IMR-90 (cell line): ENCODE measurements at regions not wholly inside any gene's neighbourhood (a gene's known extent, or its start where the extent isn't known, plus 50 kb on each side); places are given as distances from the start of the nearest gene placed in this dataset.

Source experiments
- ATAC-seq: fragments of 200-7000 bp; cut with Tn5 transposase; 2 replicates; pipeline ENCODE4 v1.9.1; 2020; ENCODE audit warnings: low read depth, mild to moderate bottlenecking, moderate library complexity
- BruUV-seq: library from RNA; stranded (reverse); fragments of 400-500 nt; replicated peaks from 2 replicates; lab custom pipeline; 2021; lab: Mats Ljungman, UMichigan
- CTCF ChIA-PET: fragments of 300-600 bp; formaldehyde crosslinking; extraction: SDS; loops from one replicate; lab custom pipeline; 2021; ENCODE audit warnings: antibody characterized with exemption; lab: Yijun Ruan, JAX
- POLR2A ChIA-PET: fragments of 300-600 bp; sonication (Branson Sonifier 250); formaldehyde crosslinking; loops from one replicate; lab custom pipeline; 2022; ENCODE audit warnings: antibody characterized with exemption; ENCODE audit not compliant: unreplicated experiment; lab: Charles Lee
- DNase-seq: peaks from one replicate; pipeline ENCODE4 v3.0.0; 2013
- H2AFZ ChIP-seq: replicated peaks from 2 replicates; pipeline ENCODE3; 2013; ENCODE audit warnings: low read length, mild to moderate bottlenecking; ENCODE audit not compliant: poor library complexity
- H2AK5ac ChIP-seq: 2 replicates; pipeline ENCODE4 v1.6.1; 2013; ENCODE audit warnings: low read depth, low read length, inconsistent platforms
- H2AK9ac ChIP-seq: replicated peaks from 2 replicates; pipeline ENCODE3; 2013; ENCODE audit warnings: mild to moderate bottlenecking, low read depth, low read length, moderate library complexity; ENCODE audit not compliant: poor library complexity
- H2BK120ac ChIP-seq: 2 replicates; pipeline ENCODE4 v1.6.1; 2013; ENCODE audit warnings: low read depth, low read length, inconsistent platforms
- H2BK15ac ChIP-seq: 3 replicates; pipeline ENCODE4 v1.6.1; 2013; ENCODE audit warnings: low read depth, low read length, inconsistent platforms
- H2BK20ac ChIP-seq: 2 replicates; pipeline ENCODE4 v1.6.1; 2013; ENCODE audit warnings: low read depth, mild to moderate bottlenecking, inconsistent platforms, low read length, moderate library complexity
- H2BK5ac ChIP-seq: 2 replicates; pipeline ENCODE4 v1.6.1; 2013; ENCODE audit warnings: mild to moderate bottlenecking, low read depth, low read length, inconsistent platforms; ENCODE audit not compliant: poor library complexity, severe bottlenecking
- H3K14ac ChIP-seq: replicated peaks from 2 replicates; pipeline ENCODE4 v1.6.1; 2013; ENCODE audit warnings: low read depth, low read length, inconsistent platforms
- H3K18ac ChIP-seq: 2 replicates; pipeline ENCODE4 v1.6.1; 2013; ENCODE audit warnings: low read depth, low read length, control low read depth
- H3K23ac ChIP-seq: 2 replicates; pipeline ENCODE4 v1.6.1; 2013; ENCODE audit warnings: low read depth, low read length, inconsistent platforms
- H3K27ac ChIP-seq: 2 replicates; pipeline ENCODE4 v1.5.1; 2013; ENCODE audit warnings: mild to moderate bottlenecking, control low read depth, low read length; ENCODE audit not compliant: insufficient read depth
- H3K27me3 ChIP-seq: 2 replicates; pipeline ENCODE4 v1.6.1; 2013; ENCODE audit warnings: low read length; ENCODE audit not compliant: control insufficient read depth, insufficient read depth
- H3K36me3 ChIP-seq: 2 replicates; pipeline ENCODE4 v1.6.1; 2013; ENCODE audit warnings: low read length, mixed read lengths; ENCODE audit not compliant: control insufficient read depth, insufficient read depth
- H3K4ac ChIP-seq: 2 replicates; pipeline ENCODE4 v1.6.1; 2013; ENCODE audit warnings: low read depth, low read length, inconsistent platforms
- H3K4me1 ChIP-seq: 2 replicates; pipeline ENCODE4 v1.6.1; 2013; ENCODE audit warnings: low read length, mixed read lengths; ENCODE audit not compliant: control insufficient read depth, insufficient read depth
- H3K4me2 ChIP-seq: 2 replicates; pipeline ENCODE4 v1.6.1; 2013; ENCODE audit warnings: low read depth, mild to moderate bottlenecking, control low read depth, low read length, moderate library complexity
- H3K4me3 ChIP-seq: 2 replicates; pipeline ENCODE4 v1.5.1; 2013; ENCODE audit warnings: low read depth, mild to moderate bottlenecking, control low read depth, low read length, moderate library complexity; ENCODE audit not compliant: insufficient read depth
- H3K56ac ChIP-seq: 2 replicates; pipeline ENCODE4 v1.6.1; 2013; ENCODE audit warnings: low read length, inconsistent platforms; ENCODE audit not compliant: insufficient read depth; ENCODE audit errors: extremely low read depth
- H3K79me1 ChIP-seq, 2 experiments: 2 replicates each; pipeline ENCODE4 v1.6.1; 2013; ENCODE audit warnings: low read length in 2 of 2, inconsistent platforms in 1 of 2, low read depth in 1 of 2
- H3K9ac ChIP-seq: 2 replicates; pipeline ENCODE4 v1.6.1; 2013; ENCODE audit warnings: low read depth, low read length, control low read depth
- H3K9me1 ChIP-seq: 2 replicates; pipeline ENCODE4 v1.6.1; 2013; ENCODE audit warnings: low read length, inconsistent platforms; ENCODE audit not compliant: insufficient read depth
- H3K9me3 ChIP-seq: 2 replicates; pipeline ENCODE4 v1.6.1; 2013; ENCODE audit warnings: low read length; ENCODE audit not compliant: control insufficient read depth, insufficient read depth
- H4K20me1 ChIP-seq: 2 replicates; pipeline ENCODE4 v1.6.1; 2013; ENCODE audit warnings: low read length, inconsistent platforms; ENCODE audit not compliant: insufficient read depth
- H4K5ac ChIP-seq: 2 replicates; pipeline ENCODE4 v1.6.1; 2013; ENCODE audit warnings: mild to moderate bottlenecking, low read depth, low read length, control low read depth
- H4K8ac ChIP-seq, 2 experiments: 2 replicates each; pipeline ENCODE4 v1.6.1; 2013; ENCODE audit warnings: low read depth in 2 of 2, low read length in 2 of 2, control low read depth in 1 of 2, inconsistent platforms in 1 of 2
- H4K91ac ChIP-seq: 2 replicates; pipeline ENCODE4 v1.6.1; 2013; ENCODE audit warnings: low read depth, low read length, inconsistent platforms; ENCODE audit not compliant: insufficient read depth
- BHLHE40 ChIP-seq: fragments of 150-350 bp; IDR thresholded peaks from 2 replicates; pipeline ENCODE4 v1.6.1; 2016; ENCODE audit warnings: mild to moderate bottlenecking, low read depth, low read length
- CEBPB ChIP-seq: IDR thresholded peaks from 2 replicates; pipeline ENCODE4 v1.6.1; 2012; ENCODE audit warnings: low read depth, low read length, improper control_type of control experiment
- CHD1 ChIP-seq: IDR thresholded peaks from 2 replicates; pipeline ENCODE4 v1.6.1; 2012; ENCODE audit warnings: low read depth, low read length, improper control_type of control experiment
- ELK1 ChIP-seq: fragments of 150-350 bp; IDR thresholded peaks from 2 replicates; pipeline ENCODE4 v1.6.1; 2016; ENCODE audit warnings: low read depth, mild to moderate bottlenecking, low read length, moderate library complexity, borderline replicate concordance
- FOS ChIP-seq: fragments of 150-350 bp; IDR thresholded peaks from 2 replicates; pipeline ENCODE4 v1.6.1; 2016; ENCODE audit warnings: low read depth, low read length
- MAZ ChIP-seq: IDR thresholded peaks from 2 replicates; pipeline ENCODE4 v1.6.1; 2012; ENCODE audit warnings: low read depth, mild to moderate bottlenecking, low read length, improper control_type of control experiment, moderate library complexity, borderline replicate concordance
- MXI1 ChIP-seq: IDR thresholded peaks from 2 replicates; pipeline ENCODE4 v1.6.1; 2012; ENCODE audit warnings: low read depth, mild to moderate bottlenecking, low read length, moderate library complexity, borderline replicate concordance
- NFE2L2 ChIP-seq: fragments of 150-350 bp; IDR thresholded peaks from 2 replicates; pipeline ENCODE4 v1.6.1; 2016; ENCODE audit warnings: low read depth, mild to moderate bottlenecking, low read length
- RCOR1 ChIP-seq: IDR thresholded peaks from 2 replicates; pipeline ENCODE4 v1.6.1; 2012; ENCODE audit warnings: mild to moderate bottlenecking, low read length, improper control_type of control experiment; ENCODE audit not compliant: insufficient replicate concordance
- RFX5 ChIP-seq: IDR thresholded peaks from 2 replicates; pipeline ENCODE4 v1.8.0; 2012; ENCODE audit warnings: low read depth, mild to moderate bottlenecking, low read length, moderate library complexity
- SMC3 ChIP-seq: fragments of 150-350 bp; IDR thresholded peaks from 2 replicates; pipeline ENCODE4 v1.6.1; 2016; ENCODE audit warnings: low read depth, mild to moderate bottlenecking, antibody characterized with exemption, low read length, moderate library complexity
- USF2 ChIP-seq: fragments of 150-350 bp; IDR thresholded peaks from 2 replicates; pipeline ENCODE4 v1.6.1; 2017; ENCODE audit warnings: mild to moderate bottlenecking, antibody characterized with exemption, low read length, low read depth
- WGBS, 2 experiments: methylation state at CpG; one replicate each; pipeline versions ENCODE4 v1.1.5 to v1.1.7; 2013; ENCODE audit warnings: missing lambda C conversion rate in 2 of 2; ENCODE audit not compliant: insufficient read length in 1 of 2; ENCODE audit errors: extremely low coverage in 2 of 2; 5-methylcytosine and 5-hydroxymethylcytosine counted together
- dilution Hi-C: fragments of 300-500 bp; cut with HindIII; formaldehyde crosslinking; loops from one replicate; pipeline ENCODE4 v1.14.3; 2018; ENCODE audit warnings: low sequenced_read_pairs; ENCODE audit not compliant: unreplicated experiment
- in situ Hi-C: fragments of 300-500 bp; cut with MboI; formaldehyde crosslinking; loops from 3 replicates; pipeline ENCODE4 v1.14.3; 2019; ENCODE audit warnings: low sequenced_read_pairs, inconsistent platforms, mixed read lengths
- intact Hi-C: fragments of 100-400 bp; cut with micrococcal nuclease; formaldehyde crosslinking; loops from 2 replicates; pipeline ENCODE4 v1.10.0; 2022
- TF ChIP-seq, protein P1 (sequence below): conservative IDR thresholded peaks from 2 replicates; pipeline ENCODE4 v1.5.1; 2012; ENCODE audit warnings: mild to moderate bottlenecking, low read depth, low read length, improper control_type of control experiment

GRCh38 chr11:116510166-116510565 lies 262.6 kb downstream of the BUD13 start:
- ATAC-seq = no peak

More at GRCh38 chr11:116510166-116510565, 262.6 kb downstream of the BUD13 start:
- no peak overlapping the region for H3K27ac ChIP-seq
- H3K4me3 ChIP-seq = no peak overlapping the region
- H4K91ac ChIP-seq = no peak overlapping the region
- H3K79me1 ChIP-seq = no peaks in the 10 kb centered on the region
- H3K36me3 ChIP-seq = no peaks in the 10 kb centered on the region
- H3K18ac ChIP-seq = no peak overlapping the region
- intact Hi-C loops = no loop called here
- dilution Hi-C loops = no loop called here
- H3K14ac ChIP-seq = no peak overlapping the region
- no peak for DNase-seq
- no peak overlapping the region for H3K4ac ChIP-seq
- no peak overlapping the region for H2AFZ ChIP-seq
- H2AK9ac ChIP-seq = peak overlapping the region; percentile 6
- in situ Hi-C loops = no loop called here
- H4K5ac ChIP-seq = no peak overlapping the region
- peaks cover 4% of the 10 kb centered on the region for H3K27me3 ChIP-seq
- H3K9me3 ChIP-seq = no peaks in the 10 kb centered on the region
- H2BK20ac ChIP-seq = no peak overlapping the region
- H2AK5ac ChIP-seq = no peak overlapping the region
- BruUV-seq = no TSS peak
- H2BK5ac ChIP-seq = no peak overlapping the region
- no peaks in the 10 kb centered on the region for H3K9me1 ChIP-seq
- ChIA-PET CTCF (interaction anchor here (0.7 kb wide), 1 partner anchor 16 kb away, joined by 3 read pairs; no protein-coding TSS in a partner anchor), POLR2A (no interaction called here)
- 57% methylated on average over 3 of the region's 4 CpGs; no CpG with 5 or more reads in 1 of the 2 experiments for WGBS, 2 experiments
- H3K4me2 ChIP-seq = no peak overlapping the region
- TF ChIP-seq NFE2L2 = no peak
- no peak for TF ChIP-seq USF2
- TF ChIP-seq MXI1 = no peak
- TF ChIP-seq RCOR1 = no peak
- no peak for TF ChIP-seq MAZ
- TF ChIP-seq BHLHE40 = no peak
- TF ChIP-seq, protein P1, sequence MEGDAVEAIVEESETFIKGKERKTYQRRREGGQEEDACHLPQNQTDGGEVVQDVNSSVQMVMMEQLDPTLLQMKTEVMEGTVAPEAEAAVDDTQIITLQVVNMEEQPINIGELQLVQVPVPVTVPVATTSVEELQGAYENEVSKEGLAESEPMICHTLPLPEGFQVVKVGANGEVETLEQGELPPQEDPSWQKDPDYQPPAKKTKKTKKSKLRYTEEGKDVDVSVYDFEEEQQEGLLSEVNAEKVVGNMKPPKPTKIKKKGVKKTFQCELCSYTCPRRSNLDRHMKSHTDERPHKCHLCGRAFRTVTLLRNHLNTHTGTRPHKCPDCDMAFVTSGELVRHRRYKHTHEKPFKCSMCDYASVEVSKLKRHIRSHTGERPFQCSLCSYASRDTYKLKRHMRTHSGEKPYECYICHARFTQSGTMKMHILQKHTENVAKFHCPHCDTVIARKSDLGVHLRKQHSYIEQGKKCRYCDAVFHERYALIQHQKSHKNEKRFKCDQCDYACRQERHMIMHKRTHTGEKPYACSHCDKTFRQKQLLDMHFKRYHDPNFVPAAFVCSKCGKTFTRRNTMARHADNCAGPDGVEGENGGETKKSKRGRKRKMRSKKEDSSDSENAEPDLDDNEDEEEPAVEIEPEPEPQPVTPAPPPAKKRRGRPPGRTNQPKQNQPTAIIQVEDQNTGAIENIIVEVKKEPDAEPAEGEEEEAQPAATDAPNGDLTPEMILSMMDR = no peak
- no peak for TF ChIP-seq FOS
- no peak for TF ChIP-seq SMC3
- no peak for TF ChIP-seq CHD1
- TF ChIP-seq RFX5 = no peak
- TF ChIP-seq CEBPB = no peak
- no peak for TF ChIP-seq ELK1
- no peak overlapping the region for H3K9ac ChIP-seq
- H2BK15ac ChIP-seq = no peak overlapping the region
- H3K56ac ChIP-seq = no peak overlapping the region
- H2BK120ac ChIP-seq = no peak overlapping the region
- H3K4me1 ChIP-seq = no peaks in the 10 kb centered on the region
- no peaks in the 10 kb centered on the region for H4K20me1 ChIP-seq
- no peak overlapping the region for H4K8ac ChIP-seq
- H3K23ac ChIP-seq = no peak overlapping the region
